ENCODE measurements at regions not wholly inside any gene's neighbourhood (a gene's known extent, or its start where the extent isn't known, plus 50 kb on each side); places are given as distances from the start of the nearest gene placed in this dataset.
"Not testable (repeated sequence)": the region's sequence is repeated elsewhere in the genome, so short reads cannot be mapped to it uniquely, and the experiment has no call there.

GRCh38 chrX:27404366-27404765 is 58.8 kb downstream of the PPP4R3C start:
- FAIRE-seq (no peak), DNase-seq (ENCODE audit: low spot score) (no peak)

GRCh38 chrX:27399146-27399456 is 64.0 kb downstream of the PPP4R3C start:
- DNase-seq (ENCODE audit: low spot score) (no peak), FAIRE-seq (no peak)

- no peak for DNase-seq (ENCODE audit: low spot score)
- no peak for FAIRE-seq
Measured at GRCh38 chrX:27391623-27392022, 71.5 kb downstream of the PPP4R3C start.

- DNase-seq (ENCODE audit: low spot score) (no peak), FAIRE-seq (no peak)
Measured at GRCh38 chrX:27381419-27381818, 81.7 kb downstream of the PPP4R3C start.

- no peak for FAIRE-seq
- DNase-seq (ENCODE audit: low spot score), result no peak
Measured at GRCh38 chrX:27380163-27380845, 82.8 kb downstream of the PPP4R3C start.

GRCh38 chrX:27354021-27354420 is 109.1 kb downstream of the PPP4R3C start:
- FAIRE-seq (no peak), DNase-seq (ENCODE audit: low spot score) (no peak)

- FAIRE-seq, result no peak
- no peak for DNase-seq (ENCODE audit: low spot score)
Measured at GRCh38 chrX:27350476-27350875, 112.7 kb downstream of the PPP4R3C start.

GRCh38 chrX:27336466-27337091 is 126.6 kb downstream of the PPP4R3C start:
- FAIRE-seq (no peak), DNase-seq (ENCODE audit: low spot score) (no peak)

GRCh38 chrX:27321632-27322031 is 141.5 kb downstream of the PPP4R3C start:
- no peak for DNase-seq (ENCODE audit: low spot score)
- FAIRE-seq, result no peak

GRCh38 chrX:27309406-27309805 is 153.7 kb downstream of the PPP4R3C start:
- no peak for DNase-seq (ENCODE audit: low spot score)
- FAIRE-seq, result no peak

GRCh38 chrX:27307546-27307945 is 155.6 kb downstream of the PPP4R3C start:
- DNase-seq (ENCODE audit: low spot score) (no peak), FAIRE-seq (no peak)

- DNase-seq (ENCODE audit: low spot score); FAIRE-seq: not testable (repeated sequence)
Measured at GRCh38 chrX:27292552-27292951, 170.6 kb downstream of the PPP4R3C start.

GRCh38 chrX:27276751-27277150 is 186.4 kb downstream of the PPP4R3C start:
- DNase-seq (ENCODE audit: low spot score), result no peak
- FAIRE-seq, result no peak

GRCh38 chrX:27254656-27255055 is 208.5 kb downstream of the PPP4R3C start:
- FAIRE-seq, result no peak
- no peak for DNase-seq (ENCODE audit: low spot score)

- no peak for FAIRE-seq
- no peak for DNase-seq (ENCODE audit: low spot score)
Measured at GRCh38 chrX:27251369-27251768, 211.8 kb downstream of the PPP4R3C start.

- no peak for DNase-seq (ENCODE audit: low spot score)
- FAIRE-seq, result no peak
Measured at GRCh38 chrX:27242581-27242980, 220.6 kb downstream of the PPP4R3C start.

GRCh38 chrX:27241981-27242380 is 221.2 kb downstream of the PPP4R3C start:
- no peak for DNase-seq (ENCODE audit: low spot score)

GRCh38 chrX:27240042-27240441 is 223.1 kb downstream of the PPP4R3C start:
- not testable (repeated sequence) for DNase-seq (ENCODE audit: low spot score); FAIRE-seq

More at GRCh38 chrX:27241981-27242380, 221.2 kb downstream of the PPP4R3C start:
- FAIRE-seq, result no peak

GRCh38 chrX:27236681-27237080 is 226.5 kb downstream of the PPP4R3C start:
- DNase-seq (ENCODE audit: low spot score) (no peak), FAIRE-seq (no peak)

- no peak for DNase-seq (ENCODE audit: low spot score)
- FAIRE-seq, result no peak
Measured at GRCh38 chrX:27229721-27230120, 233.4 kb downstream of the PPP4R3C start.

GRCh38 chrX:27222661-27223060 is 240.5 kb downstream of the PPP4R3C start:
- no peak for DNase-seq (ENCODE audit: low spot score)
- FAIRE-seq, result no peak

GRCh38 chrX:27186671-27187070 is 276.5 kb downstream of the PPP4R3C start:
- FAIRE-seq (peak; percentile 67), DNase-seq (ENCODE audit: low spot score) (peak; percentile 23)

GRCh38 chrX:27163236-27163635 is 299.9 kb downstream of the PPP4R3C start:
- FAIRE-seq, result no peak

More at GRCh38 chrX:27163236-27163635, 299.9 kb downstream of the PPP4R3C start:
- no peak for DNase-seq (ENCODE audit: low spot score)
